ENCODE measurements at regions not wholly inside any gene's neighbourhood (a gene's known extent, or its start where the extent isn't known, plus 50 kb on each side); places are given as distances from the start of the nearest gene placed in this dataset.

GRCh38 chr5:57653636-57654290, 171.2 kb upstream of the ACTBL2 start:
- DNase-seq (peak in 1 of 2 donors; percentile 37), ATAC-seq (peak; percentile 77 to 96 (median 88))
- H3K27ac ChIP-seq = peak overlapping the region in 9 of 10 donors; percentile 2 to 85 (median 62)
- peaks cover 0 to 20% (median 0%) of the 10 kb centered on the region in 11 donors for H3K9me3 ChIP-seq
- intact Hi-C loops (cut with DNase I) = loop anchor here in 8 of 10 donors (5.0 to 10.0 kb wide), 7 partner anchors 121 to 814 kb away; partner anchors contain the start of gene PLK2 (in 5 of the 8)
- no peaks in the 10 kb centered on the region for H3K36me3 ChIP-seq
- 31 to 34% methylated on average over 3 of the region's 3 CpGs for WGBS, 2 donors
- TF ChIP-seq, protein P1, sequence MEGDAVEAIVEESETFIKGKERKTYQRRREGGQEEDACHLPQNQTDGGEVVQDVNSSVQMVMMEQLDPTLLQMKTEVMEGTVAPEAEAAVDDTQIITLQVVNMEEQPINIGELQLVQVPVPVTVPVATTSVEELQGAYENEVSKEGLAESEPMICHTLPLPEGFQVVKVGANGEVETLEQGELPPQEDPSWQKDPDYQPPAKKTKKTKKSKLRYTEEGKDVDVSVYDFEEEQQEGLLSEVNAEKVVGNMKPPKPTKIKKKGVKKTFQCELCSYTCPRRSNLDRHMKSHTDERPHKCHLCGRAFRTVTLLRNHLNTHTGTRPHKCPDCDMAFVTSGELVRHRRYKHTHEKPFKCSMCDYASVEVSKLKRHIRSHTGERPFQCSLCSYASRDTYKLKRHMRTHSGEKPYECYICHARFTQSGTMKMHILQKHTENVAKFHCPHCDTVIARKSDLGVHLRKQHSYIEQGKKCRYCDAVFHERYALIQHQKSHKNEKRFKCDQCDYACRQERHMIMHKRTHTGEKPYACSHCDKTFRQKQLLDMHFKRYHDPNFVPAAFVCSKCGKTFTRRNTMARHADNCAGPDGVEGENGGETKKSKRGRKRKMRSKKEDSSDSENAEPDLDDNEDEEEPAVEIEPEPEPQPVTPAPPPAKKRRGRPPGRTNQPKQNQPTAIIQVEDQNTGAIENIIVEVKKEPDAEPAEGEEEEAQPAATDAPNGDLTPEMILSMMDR (IDR thresholded peaks at IDR 0.05) = no peak
- no peak overlapping the region for H3K4me3 ChIP-seq
- H3K27me3 ChIP-seq = no peaks in the 10 kb centered on the region
- peaks cover 0 to 21% (median 0%) of the 10 kb centered on the region in 9 donors for H3K4me1 ChIP-seq

- Histone ChIP-seq H3K4me3 (no peak overlapping the region), H3K36me3 (no peaks in the 10 kb centered on the region), H3K9me3 (peaks cover 0 to 27% (median 0%) of the 10 kb centered on the region in 11 donors), H3K27ac (no peak overlapping the region), H3K27me3 (no peaks in the 10 kb centered on the region), H3K4me1 (peaks cover 0 to 13% (median 0%) of the 10 kb centered on the region in 9 donors)
- DNase-seq = no peak
- TF ChIP-seq, protein P1 (IDR thresholded peaks at IDR 0.05) = no peak
- peak in 1 of 8 donors; percentile 61 for ATAC-seq
- WGBS, 2 donors = 81 to 82% methylated on average over 1 of the region's 1 CpG
- intact Hi-C loops (cut with DNase I) = loop anchor here in 8 of 10 donors (5.0 to 10.0 kb wide), 7 partner anchors 124 to 816 kb away; partner anchors contain the start of gene PLK2 (in 5 of the 8)
These were observed 168.5 kb upstream of the ACTBL2 start for GRCh38 chr5:57651127-57651526.

GRCh38 chr5:57650360-57651069, 167.9 kb upstream of the ACTBL2 start:
- DNase-seq = no peak

DNA sequence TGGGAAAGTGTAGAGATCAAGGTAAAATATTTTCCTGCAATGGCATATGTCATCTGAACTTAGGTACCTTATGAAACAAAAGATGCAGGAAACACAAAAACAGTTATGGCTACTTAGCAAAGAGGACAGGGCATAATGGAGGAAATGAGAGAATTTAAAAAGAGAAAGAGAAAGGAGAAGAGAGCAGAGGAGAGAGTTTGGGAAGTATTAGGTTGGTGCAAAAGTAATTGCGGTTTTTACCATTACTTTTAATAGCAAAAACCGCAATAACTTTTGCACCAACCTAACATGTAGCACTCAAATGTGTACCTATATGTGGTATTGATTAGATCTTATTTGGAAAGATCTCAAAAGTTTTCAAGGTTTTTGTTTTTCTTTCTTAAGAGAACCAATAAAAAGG, 160.1 kb upstream of the ACTBL2 start:
- ATAC-seq (no peak), DNase-seq (no peak)
- Histone ChIP-seq H3K27ac (no peak overlapping the region), H3K4me1 (no peaks in the 10 kb centered on the region), H3K9me3 (peaks cover 0 to 3% (median 0%) of the 10 kb centered on the region in 11 donors), H3K27me3 (no peaks in the 10 kb centered on the region), H3K36me3 (no peaks in the 10 kb centered on the region), H3K4me3 (no peak overlapping the region)
- 94 to 96% methylated on average over 2 of the region's 2 CpGs for WGBS, 2 donors
- intact Hi-C loops (cut with DNase I) = loop anchor here in 1 of 10 donors (10.0 kb wide), 1 partner anchor 822 kb away; the partner anchor contains the start of gene PLK2
- TF ChIP-seq, protein P1 (IDR thresholded peaks at IDR 0.05) = no peak

More at GRCh38 chr5:57650360-57651069, 167.9 kb upstream of the ACTBL2 start:
- Histone ChIP-seq H3K4me3 (no peak overlapping the region), H3K9me3 (peaks cover 0 to 27% (median 0%) of the 10 kb centered on the region in 11 donors), H3K27ac (no peak overlapping the region), H3K4me1 (peaks cover 0 to 13% (median 0%) of the 10 kb centered on the region in 9 donors), H3K27me3 (no peaks in the 10 kb centered on the region), H3K36me3 (no peaks in the 10 kb centered on the region)
- TF ChIP-seq, protein P1 (IDR thresholded peaks at IDR 0.05) = peak; percentile 30 to 66 (median 57)
- peak in 4 of 8 donors; percentile 37 to 58 (median 52) for ATAC-seq
- 72 to 79% methylated on average over 6 of the region's 6 CpGs for WGBS, 2 donors
- intact Hi-C loops (cut with DNase I) = loop anchor here in 8 of 10 donors (5.0 to 10.0 kb wide), 7 partner anchors 124 to 817 kb away; partner anchors contain the start of gene PLK2 (in 5 of the 8)
